Liver (tissue), 3 donors: ENCODE measurements at regions not wholly inside any gene's neighbourhood (a gene's known extent, or its start where the extent isn't known, plus 50 kb on each side); places are given as distances from the start of the nearest gene placed in this dataset.

ENCODE experiments used
- HNF4A ChIP-seq, 2 donors: conservative IDR thresholded peaks; 2 replicates each; pipeline ENCODE4 v1.6.1; 2016; ENCODE audit warnings: antibody characterized with exemption in 2 of 2, mild to moderate bottlenecking in 2 of 2
- NR2F2 ChIP-seq: IDR thresholded peaks from 2 replicates; pipeline ENCODE4 v1.6.1; 2016; ENCODE audit warnings: antibody characterized with exemption
- RXRA ChIP-seq, 2 donors: IDR thresholded peaks; 2 replicates each; pipeline ENCODE4 v1.6.1; 2017 to 2018; ENCODE audit warnings: antibody characterized with exemption in 2 of 2, mild to moderate bottlenecking in 1 of 2
- SP1 ChIP-seq: IDR thresholded peaks from 2 replicates; pipeline ENCODE4 v1.6.1; 2018; ENCODE audit warnings: antibody characterized with exemption, mild to moderate bottlenecking
- TAF1 ChIP-seq: conservative IDR thresholded peaks from 2 replicates; pipeline ENCODE4 v1.6.1; 2016; ENCODE audit warnings: antibody characterized with exemption, mild to moderate bottlenecking
- TF ChIP-seq, protein P1 (sequence below): IDR thresholded peaks from 2 replicates; pipeline ENCODE4 v1.6.1; 2016; ENCODE audit warnings: antibody characterized with exemption
- TF ChIP-seq, protein P2 (sequence below): fragments of 150-350 bp; IDR thresholded peaks from 2 replicates; pipeline ENCODE4 v1.5.1; 2017; ENCODE audit warnings: improper control_type of control experiment, low read depth, low read length; ENCODE audit not compliant: missing input control
- TF ChIP-seq, protein P3 (sequence below): IDR thresholded peaks from 2 replicates; pipeline ENCODE4 v1.6.1; 2016; ENCODE audit warnings: antibody characterized with exemption
- donor health status: healthy.
- donor health status: healthy.

DNA sequence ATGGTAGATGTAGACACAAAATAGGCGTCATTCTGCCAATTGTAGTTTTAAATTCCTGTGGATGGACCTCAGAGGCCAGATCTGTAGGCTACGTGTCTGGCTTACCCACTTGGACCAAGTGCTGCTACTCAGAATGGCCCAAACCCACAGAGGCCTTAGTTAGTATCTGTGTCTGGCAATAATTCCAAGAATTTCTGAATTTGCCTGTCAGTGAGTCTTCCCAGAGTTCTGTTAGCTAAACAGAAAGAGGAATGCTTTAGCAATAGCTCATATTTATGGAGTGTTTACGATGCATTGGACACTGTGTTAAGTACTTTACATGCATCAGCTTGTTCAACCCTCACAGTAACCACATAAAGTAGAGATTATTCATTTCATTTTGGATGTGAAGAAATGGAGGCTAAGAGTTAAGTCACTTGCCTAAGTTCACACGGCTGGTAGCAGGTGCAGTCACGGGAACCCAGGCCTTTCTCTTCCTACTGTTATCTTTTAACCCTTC, 231.8 kb downstream of the PTEN start:
- TF ChIP-seq, protein P1, sequence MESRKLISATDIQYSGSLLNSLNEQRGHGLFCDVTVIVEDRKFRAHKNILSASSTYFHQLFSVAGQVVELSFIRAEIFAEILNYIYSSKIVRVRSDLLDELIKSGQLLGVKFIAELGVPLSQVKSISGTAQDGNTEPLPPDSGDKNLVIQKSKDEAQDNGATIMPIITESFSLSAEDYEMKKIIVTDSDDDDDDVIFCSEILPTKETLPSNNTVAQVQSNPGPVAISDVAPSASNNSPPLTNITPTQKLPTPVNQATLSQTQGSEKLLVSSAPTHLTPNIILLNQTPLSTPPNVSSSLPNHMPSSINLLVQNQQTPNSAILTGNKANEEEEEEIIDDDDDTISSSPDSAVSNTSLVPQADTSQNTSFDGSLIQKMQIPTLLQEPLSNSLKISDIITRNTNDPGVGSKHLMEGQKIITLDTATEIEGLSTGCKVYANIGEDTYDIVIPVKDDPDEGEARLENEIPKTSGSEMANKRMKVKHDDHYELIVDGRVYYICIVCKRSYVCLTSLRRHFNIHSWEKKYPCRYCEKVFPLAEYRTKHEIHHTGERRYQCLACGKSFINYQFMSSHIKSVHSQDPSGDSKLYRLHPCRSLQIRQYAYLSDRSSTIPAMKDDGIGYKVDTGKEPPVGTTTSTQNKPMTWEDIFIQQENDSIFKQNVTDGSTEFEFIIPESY = no peak
- TF ChIP-seq, protein P2, sequence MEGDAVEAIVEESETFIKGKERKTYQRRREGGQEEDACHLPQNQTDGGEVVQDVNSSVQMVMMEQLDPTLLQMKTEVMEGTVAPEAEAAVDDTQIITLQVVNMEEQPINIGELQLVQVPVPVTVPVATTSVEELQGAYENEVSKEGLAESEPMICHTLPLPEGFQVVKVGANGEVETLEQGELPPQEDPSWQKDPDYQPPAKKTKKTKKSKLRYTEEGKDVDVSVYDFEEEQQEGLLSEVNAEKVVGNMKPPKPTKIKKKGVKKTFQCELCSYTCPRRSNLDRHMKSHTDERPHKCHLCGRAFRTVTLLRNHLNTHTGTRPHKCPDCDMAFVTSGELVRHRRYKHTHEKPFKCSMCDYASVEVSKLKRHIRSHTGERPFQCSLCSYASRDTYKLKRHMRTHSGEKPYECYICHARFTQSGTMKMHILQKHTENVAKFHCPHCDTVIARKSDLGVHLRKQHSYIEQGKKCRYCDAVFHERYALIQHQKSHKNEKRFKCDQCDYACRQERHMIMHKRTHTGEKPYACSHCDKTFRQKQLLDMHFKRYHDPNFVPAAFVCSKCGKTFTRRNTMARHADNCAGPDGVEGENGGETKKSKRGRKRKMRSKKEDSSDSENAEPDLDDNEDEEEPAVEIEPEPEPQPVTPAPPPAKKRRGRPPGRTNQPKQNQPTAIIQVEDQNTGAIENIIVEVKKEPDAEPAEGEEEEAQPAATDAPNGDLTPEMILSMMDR = no peak
- TF ChIP-seq RXRA (IDR thresholded peaks at IDR 0.05) (no peak), NR2F2 (no peak), TAF1 (no peak), HNF4A (conservative IDR thresholded peaks at IDR 0.05) (no peak), SP1 (no peak)
- TF ChIP-seq, protein P3, sequence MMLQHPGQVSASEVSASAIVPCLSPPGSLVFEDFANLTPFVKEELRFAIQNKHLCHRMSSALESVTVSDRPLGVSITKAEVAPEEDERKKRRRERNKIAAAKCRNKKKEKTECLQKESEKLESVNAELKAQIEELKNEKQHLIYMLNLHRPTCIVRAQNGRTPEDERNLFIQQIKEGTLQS = no peak
